Glomerular endothelial cell (primary cell): ENCODE measurements at regions not wholly inside any gene's neighbourhood (a gene's known extent, or its start where the extent isn't known, plus 50 kb on each side); places are given as distances from the start of the nearest gene placed in this dataset.
A peak's percentile ranks its signal among the peaks of the same experiment; 100 is the strongest.

Experiments used
- DNase-seq: peaks from one replicate; pipeline ENCODE4 v3.0.0-alpha.2; 2011; ENCODE audit warnings: low read depth, low spot score; ENCODE audit errors: extremely low read depth

- DNase-seq: no peak
Measured at GRCh38 chr10:69684020-69684980, 54.3 kb downstream of the FAM241B start.

GRCh38 chr10:69684981-69685353 is 54.9 kb downstream of the FAM241B start:
- DNase-seq: no peak

- no peak for DNase-seq
Measured at GRCh38 chr10:69685426-69685801, 55.4 kb downstream of the FAM241B start.

GRCh38 chr10:69685802-69686585 is 55.9 kb downstream of the FAM241B start:
- no peak for DNase-seq

- DNase-seq: no peak
Measured at GRCh38 chr10:69686866-69687265, 56.8 kb downstream of the FAM241B start.

GRCh38 chr10:69687426-69687825 is 57.4 kb downstream of the FAM241B start:
- DNase-seq: no peak

- DNase-seq: no peak
Measured at GRCh38 chr10:69692267-69692666, 62.2 kb downstream of the FAM241B start.

- no peak for DNase-seq
Measured at GRCh38 chr10:69692891-69693290, 62.8 kb downstream of the FAM241B start.

GRCh38 chr10:69693886-69694285 is 63.8 kb downstream of the FAM241B start:
- no peak for DNase-seq

GRCh38 chr10:69696073-69696731 is 66.2 kb downstream of the FAM241B start:
- peak; percentile 62 for DNase-seq

- no peak for DNase-seq
Measured at GRCh38 chr10:69697006-69697405, 67.0 kb downstream of the FAM241B start.

GRCh38 chr10:69703256-69703655 is 73.2 kb downstream of the FAM241B start:
- DNase-seq: no peak

GRCh38 chr10:69703766-69704630 is 74.0 kb downstream of the FAM241B start:
- DNase-seq: no peak

GRCh38 chr10:69709366-69709941 is 79.4 kb downstream of the FAM241B start:
- no peak for DNase-seq

- DNase-seq: no peak
Measured at GRCh38 chr10:69710008-69710888, 80.2 kb downstream of the FAM241B start.

GRCh38 chr10:69712342-69712741 is 82.3 kb downstream of the FAM241B start:
- DNase-seq: no peak

GRCh38 chr10:69714572-69714971 is 84.5 kb downstream of the FAM241B start:
- DNase-seq: no peak

- DNase-seq: no peak
Measured at GRCh38 chr10:69715156-69715898, 85.3 kb downstream of the FAM241B start.
